Choroid plexus epithelial cell (primary cell): ENCODE measurements at regions not wholly inside any gene's neighbourhood (a gene's known extent, or its start where the extent isn't known, plus 50 kb on each side); places are given as distances from the start of the nearest gene placed in this dataset.

Source experiments
- DNase-seq: peaks from one replicate; pipeline ENCODE4 v3.0.0-alpha.2; 2010; ENCODE audit warnings: low read depth
- H3K4me3 ChIP-seq: 2 replicates; pipeline ENCODE4 v1.5.1; 2011; ENCODE audit warnings: low read depth, mild to moderate bottlenecking, control low read depth, low read length, moderate library complexity
- TF ChIP-seq, protein P1 (sequence below): conservative IDR thresholded peaks from 2 replicates; pipeline ENCODE4 v1.5.1; 2011; ENCODE audit warnings: low read depth, mild to moderate bottlenecking, control low read depth, inconsistent platforms, low read length, moderate library complexity

DNA sequence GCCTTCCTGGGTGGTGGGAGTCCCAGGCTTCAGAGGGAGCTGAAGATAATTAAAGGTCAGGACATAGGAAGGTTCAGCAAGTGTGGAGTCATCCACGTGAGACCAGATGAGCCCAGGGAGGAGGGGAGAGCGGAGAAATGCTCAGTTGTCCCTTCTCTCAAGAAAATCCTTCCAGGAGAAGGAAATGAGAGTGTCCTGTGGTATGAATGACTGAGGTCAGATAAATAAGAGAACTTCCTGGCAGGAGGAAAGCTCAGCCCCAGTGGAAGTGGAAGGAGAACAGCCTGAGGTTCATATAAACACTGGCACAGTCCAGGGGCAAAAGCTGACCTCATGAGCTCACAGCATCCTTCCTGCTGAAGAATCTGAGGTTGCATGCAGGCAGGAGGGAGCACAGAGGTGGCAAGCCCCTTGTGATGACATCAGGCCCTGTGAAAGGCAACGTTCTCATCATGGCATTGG is 97.6 kb downstream of the NAV1 start:
- TF ChIP-seq, protein P1, sequence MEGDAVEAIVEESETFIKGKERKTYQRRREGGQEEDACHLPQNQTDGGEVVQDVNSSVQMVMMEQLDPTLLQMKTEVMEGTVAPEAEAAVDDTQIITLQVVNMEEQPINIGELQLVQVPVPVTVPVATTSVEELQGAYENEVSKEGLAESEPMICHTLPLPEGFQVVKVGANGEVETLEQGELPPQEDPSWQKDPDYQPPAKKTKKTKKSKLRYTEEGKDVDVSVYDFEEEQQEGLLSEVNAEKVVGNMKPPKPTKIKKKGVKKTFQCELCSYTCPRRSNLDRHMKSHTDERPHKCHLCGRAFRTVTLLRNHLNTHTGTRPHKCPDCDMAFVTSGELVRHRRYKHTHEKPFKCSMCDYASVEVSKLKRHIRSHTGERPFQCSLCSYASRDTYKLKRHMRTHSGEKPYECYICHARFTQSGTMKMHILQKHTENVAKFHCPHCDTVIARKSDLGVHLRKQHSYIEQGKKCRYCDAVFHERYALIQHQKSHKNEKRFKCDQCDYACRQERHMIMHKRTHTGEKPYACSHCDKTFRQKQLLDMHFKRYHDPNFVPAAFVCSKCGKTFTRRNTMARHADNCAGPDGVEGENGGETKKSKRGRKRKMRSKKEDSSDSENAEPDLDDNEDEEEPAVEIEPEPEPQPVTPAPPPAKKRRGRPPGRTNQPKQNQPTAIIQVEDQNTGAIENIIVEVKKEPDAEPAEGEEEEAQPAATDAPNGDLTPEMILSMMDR = no peak
- H3K4me3 ChIP-seq = no peak overlapping the region
- peak; percentile 64 for DNase-seq

DNA sequence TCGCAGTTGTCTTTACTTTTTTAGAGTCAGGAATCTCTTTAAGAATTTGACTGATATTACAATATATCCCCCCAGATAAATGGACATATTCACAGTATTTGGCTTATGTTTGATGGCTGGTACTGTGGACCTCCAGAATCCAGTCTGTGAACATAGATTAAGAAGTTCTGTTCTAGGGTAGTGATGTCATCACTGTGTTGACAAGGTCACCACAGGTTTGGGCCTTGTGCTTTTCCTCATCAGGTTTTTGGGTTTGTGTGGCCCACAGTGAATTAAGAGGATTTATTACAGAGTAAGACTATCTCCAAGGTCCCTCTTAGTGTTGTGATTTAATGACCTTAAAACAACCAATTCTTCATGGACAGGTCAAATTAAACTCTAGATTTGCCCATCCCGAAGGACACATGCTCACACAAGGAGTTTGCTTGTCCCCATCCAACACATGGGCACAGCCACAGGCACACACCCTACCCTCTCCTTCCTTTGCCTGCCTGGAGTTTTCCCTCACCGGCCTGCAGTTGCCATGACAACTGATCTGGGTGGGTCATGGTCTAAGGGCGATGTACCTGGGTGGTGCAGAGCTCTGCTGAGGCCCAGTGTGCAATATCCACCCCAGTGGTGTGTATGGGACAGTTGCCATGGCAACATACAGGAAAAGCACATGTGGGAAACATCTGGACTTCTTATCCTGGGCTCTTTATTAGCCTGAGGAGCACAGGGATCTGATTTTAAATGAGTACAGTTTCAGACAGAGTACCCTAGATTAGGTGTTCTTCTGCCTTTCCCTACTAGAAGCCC is 98.6 kb downstream of the NAV1 start:
- DNase-seq = peak; percentile 67
- TF ChIP-seq, protein P1 = no peak
- no peak overlapping the region for H3K4me3 ChIP-seq

DNA sequence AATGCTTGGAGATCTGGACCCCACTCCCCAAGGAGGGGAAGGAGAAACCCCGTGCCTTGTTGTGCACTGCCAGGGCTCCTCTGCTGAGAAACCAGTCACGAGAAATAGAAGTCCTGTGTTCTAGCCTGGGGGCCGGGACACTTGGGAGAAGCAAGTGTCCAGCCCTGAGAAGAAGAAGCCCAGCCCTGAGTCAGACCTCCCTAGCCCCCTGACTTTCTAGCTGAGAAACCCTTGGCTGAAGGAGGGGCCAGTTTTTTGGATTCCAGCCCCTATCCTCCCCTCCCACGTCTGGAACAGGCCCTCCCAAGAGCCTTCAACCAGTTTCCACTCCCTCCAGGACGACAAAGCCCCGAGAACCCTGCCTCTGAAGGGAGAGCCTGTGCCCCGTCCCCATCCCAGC is 100.5 kb downstream of the NAV1 start:
- DNase-seq = no peak
- TF ChIP-seq, protein P1 = no peak
- no peak overlapping the region for H3K4me3 ChIP-seq

DNA sequence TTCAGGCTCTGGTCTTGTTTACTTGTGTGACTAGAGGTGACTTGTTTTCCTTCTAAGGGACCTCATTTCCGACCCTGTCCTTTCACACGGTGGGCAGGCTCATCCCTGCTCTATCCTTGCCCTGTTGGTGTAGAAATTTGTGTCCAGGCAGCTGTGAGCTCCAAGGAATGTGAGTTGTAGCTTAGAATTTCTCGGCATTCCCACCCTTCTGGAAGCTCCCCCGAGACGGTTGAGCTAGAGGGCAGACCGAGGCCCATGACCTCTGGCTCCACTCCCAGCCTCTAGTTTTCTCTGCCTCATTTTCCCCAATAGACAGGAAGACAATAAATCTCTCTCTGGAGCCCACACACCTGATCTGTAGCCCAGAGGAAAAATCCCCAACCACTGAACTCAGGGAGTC is 100.9 kb downstream of the NAV1 start:
- no peak for DNase-seq
- no peak overlapping the region for H3K4me3 ChIP-seq
- TF ChIP-seq, protein P1 = no peak

DNA sequence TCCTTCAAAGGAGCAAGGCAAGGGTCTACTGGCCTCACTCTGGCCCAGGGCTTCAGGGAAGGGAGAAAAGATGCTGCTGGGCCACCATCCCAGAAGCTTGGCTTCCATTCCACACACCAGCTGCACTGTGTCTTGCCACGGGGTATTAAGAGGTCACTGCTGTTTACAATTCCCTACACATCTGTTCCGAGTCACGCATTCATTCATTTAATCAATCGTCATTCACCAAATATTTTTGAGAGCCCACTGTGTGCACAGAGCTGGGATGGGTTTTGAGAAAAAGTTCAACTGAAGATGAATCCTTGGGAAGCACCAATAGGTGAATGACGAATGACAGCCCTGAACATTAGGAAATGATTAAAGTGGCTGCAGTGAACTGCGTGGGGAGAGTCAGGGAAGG is 101.7 kb downstream of the NAV1 start:
- TF ChIP-seq, protein P1 = no peak
- no peak for DNase-seq
- H3K4me3 ChIP-seq = no peak overlapping the region

DNA sequence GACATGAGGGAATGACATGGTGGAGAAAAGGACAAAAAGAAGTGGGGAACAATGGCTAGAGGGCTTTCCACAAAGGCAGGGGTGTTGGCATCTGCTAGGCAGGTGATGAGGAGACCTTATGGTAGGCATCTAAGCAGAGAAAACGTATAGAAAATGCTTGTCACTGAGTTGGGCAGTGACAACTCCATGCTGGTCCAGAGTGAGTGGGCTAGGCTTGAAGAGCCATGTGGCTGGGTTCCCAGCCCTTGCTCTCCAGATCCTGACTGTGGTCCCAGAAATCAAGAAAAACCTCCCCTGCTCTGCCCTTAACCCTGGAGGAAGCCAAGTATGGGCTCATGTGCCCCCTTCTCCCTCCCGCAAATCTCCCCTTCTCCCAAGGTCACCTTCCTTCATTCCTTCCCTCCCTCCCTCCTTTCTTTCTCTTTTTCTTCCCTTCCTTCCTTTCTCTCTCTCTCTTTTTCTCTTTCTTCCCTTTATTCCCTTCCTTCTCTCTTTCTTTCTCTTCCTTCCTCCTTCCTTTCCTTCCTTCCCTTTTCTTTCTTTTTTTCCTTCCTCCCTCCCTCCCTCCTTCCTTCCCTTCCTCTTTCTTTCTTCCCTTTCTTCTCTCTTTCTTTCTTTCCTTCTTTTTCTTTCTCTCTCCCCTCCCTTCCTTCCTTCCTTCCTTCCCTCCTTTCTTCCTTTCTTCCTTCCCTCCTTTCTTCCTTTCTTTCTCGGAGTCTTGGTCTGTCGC is 102.8 kb downstream of the NAV1 start:
- H3K4me3 ChIP-seq = no peak overlapping the region
- TF ChIP-seq, protein P1 = no peak
- no peak for DNase-seq

DNA sequence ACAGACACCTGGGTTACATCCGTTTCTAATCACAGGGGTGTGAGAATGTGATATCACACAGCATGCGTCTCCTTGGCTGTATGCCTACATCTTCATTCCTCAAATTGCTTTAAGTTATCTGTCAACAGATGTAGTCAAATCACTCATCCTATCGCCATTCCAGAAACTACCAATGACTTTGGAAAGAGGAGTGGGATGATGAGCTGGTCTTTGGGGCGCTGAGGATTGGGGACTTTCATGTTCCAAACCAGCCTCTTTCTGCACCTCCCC is 104.8 kb downstream of the NAV1 start:
- no peak overlapping the region for H3K4me3 ChIP-seq
- peak; percentile 41 for DNase-seq
- TF ChIP-seq, protein P1 = no peak
